ENCODE measurements at regions not wholly inside any gene's neighbourhood (a gene's known extent, or its start where the extent isn't known, plus 50 kb on each side); places are given as distances from the start of the nearest gene placed in this dataset.

DNA sequence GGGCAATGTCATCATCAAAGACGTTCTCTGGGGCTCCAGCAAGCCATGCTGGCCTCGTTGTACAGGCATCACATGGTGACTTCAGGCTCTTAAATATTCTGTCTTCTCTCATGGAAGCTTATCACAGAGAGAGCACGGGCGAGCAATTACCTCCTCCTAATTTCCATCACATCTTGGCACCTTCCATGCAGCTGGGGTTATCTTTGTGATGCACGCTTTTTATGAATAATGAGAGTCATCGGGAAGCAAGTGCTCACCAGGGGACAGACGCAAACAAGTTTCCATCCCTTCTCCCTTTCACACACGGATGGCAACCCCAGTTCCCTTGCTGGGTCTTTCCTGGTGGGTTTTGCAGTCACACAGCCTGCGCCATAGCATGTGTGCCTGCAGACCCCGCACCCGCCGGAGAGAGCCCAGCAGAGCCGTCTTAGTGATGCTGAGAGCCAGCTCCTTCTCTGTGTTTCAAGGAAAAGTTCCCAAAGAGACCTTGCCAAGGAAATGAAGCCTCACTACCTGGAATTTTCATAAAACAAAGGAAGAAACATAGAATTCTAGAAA is 116.3 kb upstream of the AFDN start:
- Mint-ChIP-seq H3K4me1 (peaks cover 4% of the 10 kb centered on the region), H3K36me3 (no peaks in the 10 kb centered on the region), H3K9me3 (no peaks in the 10 kb centered on the region), H3K27me3 (peaks cover 37% of the 10 kb centered on the region), H3K27ac (no peak overlapping the region), H3K4me3 (no peak overlapping the region)
- DNase-seq (ENCODE audit: low spot score in 2 of 2) (no peak), ATAC-seq (ENCODE audit: low read depth) (no peak)

DNA sequence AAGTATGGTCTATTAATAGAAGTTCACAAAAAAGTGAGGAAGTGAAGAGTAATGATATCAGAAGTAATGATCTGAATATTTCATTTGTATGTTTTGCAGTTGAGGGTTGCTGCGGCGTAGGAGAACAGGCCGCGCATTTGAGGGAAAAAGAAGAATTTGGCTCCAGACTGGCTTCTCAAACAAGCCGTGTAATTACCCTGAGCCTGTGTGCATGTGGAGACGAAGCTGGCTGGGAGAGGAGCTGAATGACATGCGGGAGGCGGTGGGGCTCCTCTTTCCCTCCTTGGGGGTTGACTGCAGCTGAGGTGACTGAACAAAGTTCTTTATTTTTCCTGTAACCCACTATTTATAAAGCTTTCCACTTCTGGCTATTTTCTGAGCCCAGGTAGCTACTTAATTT is 115.5 kb upstream of the AFDN start:
- Mint-ChIP-seq H3K4me1 (peaks cover 3% of the 10 kb centered on the region), H3K27ac (no peak overlapping the region), H3K4me3 (no peak overlapping the region), H3K9me3 (no peaks in the 10 kb centered on the region), H3K36me3 (no peaks in the 10 kb centered on the region), H3K27me3 (peaks cover 36% of the 10 kb centered on the region)
- ATAC-seq (ENCODE audit: low read depth) (no peak), DNase-seq (ENCODE audit: low spot score in 2 of 2) (no peak)

DNA sequence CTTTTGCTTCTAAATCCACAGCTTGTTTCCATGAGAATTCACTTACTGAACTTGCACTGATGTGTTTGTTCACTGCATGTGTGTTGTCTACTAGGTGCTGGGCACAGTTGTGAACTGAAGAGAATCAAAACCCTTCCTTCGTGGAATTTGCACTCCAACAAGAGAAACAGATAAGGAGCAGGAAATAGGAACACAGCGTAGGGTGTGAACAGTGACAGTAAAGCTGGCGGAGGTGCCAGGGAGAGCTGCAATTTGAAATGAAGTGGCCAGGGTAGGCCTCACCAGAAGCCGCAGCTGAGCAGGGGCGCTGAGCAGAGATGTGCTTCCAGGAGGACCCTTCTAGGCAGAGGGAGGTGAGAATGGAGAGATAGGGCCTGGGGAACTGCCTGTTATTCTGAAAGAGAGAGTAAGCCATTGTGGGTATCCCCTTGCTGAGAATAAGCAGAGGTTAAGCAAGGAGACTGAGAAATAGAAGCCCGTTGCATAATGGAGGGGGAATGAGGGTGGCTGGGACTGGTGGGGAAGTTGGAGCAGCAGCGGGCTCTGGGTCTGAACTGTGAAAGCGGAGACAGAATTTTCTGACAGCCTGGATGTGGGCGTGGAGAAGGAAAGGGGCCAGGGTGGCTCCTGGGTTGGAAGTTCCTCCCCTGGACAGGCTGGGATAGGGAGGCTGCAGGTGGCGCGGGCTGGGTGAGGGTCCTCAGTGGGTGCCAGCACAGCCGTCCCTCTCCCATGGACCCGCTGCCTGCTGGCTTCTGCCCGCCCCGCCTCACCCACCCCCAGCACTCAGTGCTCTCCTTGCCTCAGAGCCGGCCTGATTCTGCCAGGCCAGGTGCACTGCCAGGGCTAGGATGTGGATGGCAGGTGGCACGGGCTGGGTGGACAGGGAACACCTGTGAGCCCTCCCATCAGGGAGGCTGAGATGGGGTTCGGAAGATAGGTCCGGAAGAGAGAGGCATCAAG is 114.7 kb upstream of the AFDN start:
- H3K27me3 Mint-ChIP-seq, result peaks cover 34% of the 10 kb centered on the region
- ATAC-seq (ENCODE audit: low read depth) (no peak), DNase-seq (ENCODE audit: low spot score in 2 of 2) (no peak)
- H3K36me3 Mint-ChIP-seq, result no peaks in the 10 kb centered on the region
- no peaks in the 10 kb centered on the region for H3K4me1 Mint-ChIP-seq
- H3K4me3 Mint-ChIP-seq, result no peak overlapping the region
- no peak overlapping the region for H3K27ac Mint-ChIP-seq
- H3K9me3 Mint-ChIP-seq, result no peaks in the 10 kb centered on the region

DNA sequence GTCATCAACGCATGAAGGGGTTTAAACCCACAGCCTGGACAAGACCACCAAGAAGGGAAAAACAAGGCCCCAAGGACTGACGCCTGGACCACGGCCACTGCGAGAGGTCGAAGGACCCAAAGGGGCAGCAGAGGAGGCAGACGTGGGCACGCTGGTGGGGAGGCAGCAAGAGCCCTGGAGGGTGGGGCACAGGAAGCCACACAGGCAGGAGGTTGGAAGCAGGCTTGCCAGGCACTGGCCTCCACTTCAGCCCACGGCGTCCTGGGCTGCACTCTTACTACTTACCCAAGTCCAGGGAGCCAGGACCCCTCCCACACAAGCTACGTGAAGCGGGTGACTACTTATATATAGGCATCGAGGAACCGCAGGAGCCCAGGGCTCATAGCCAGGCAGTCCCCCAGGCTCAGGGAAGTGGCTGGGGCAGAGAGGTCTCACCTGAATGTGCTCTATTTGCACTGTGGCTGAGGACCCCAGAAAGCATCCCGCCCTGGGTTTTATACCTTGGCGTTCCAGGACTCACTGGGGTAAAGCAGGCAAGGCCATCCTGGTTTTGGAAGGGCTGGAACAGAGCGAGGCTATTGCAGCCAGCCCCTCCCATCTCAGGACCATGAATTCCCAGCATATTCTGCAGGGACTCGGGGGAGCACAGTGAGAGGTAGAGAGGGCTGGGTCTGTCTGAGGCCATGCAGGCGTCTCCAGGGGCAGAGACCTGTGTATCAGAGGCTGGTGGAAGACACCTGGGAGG is 113.8 kb upstream of the AFDN start:
- H3K4me1 Mint-ChIP-seq, result no peaks in the 10 kb centered on the region
- ATAC-seq (ENCODE audit: low read depth), result no peak
- peaks cover 28% of the 10 kb centered on the region for H3K27me3 Mint-ChIP-seq

DNA sequence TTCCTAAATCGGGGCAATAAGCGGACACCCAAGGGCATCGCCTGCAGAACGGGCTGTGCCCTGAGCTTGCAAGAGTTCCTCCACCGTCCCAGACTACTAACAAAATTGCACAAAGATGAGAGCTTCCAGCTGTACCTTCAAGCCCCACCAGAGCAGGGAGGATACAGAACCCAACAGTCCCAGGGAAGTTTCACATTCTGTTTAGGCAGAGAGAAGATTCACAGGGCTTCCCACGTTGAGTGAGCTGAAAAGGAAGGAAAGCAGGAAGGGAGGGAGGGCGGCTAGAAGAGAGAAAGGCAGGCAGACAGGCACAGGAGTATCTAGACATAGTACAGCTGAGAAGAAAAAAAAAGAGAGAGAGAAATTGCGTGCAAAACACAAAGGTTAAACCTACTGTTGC is 112.6 kb upstream of the AFDN start:
- Mint-ChIP-seq H3K36me3 (no peaks in the 10 kb centered on the region), H3K4me1 (no peaks in the 10 kb centered on the region), H3K27me3 (peaks cover 21% of the 10 kb centered on the region), H3K4me3 (no peak overlapping the region), H3K27ac (no peak overlapping the region), H3K9me3 (no peaks in the 10 kb centered on the region)
- ATAC-seq (ENCODE audit: low read depth) (no peak), DNase-seq (ENCODE audit: low spot score in 2 of 2) (no peak)

More for the DNA sequence above, 113.8 kb upstream of the AFDN start:
- no peak overlapping the region for H3K4me3 Mint-ChIP-seq
- no peak for DNase-seq (ENCODE audit: low spot score in 2 of 2)
- H3K9me3 Mint-ChIP-seq, result no peaks in the 10 kb centered on the region
- no peak overlapping the region for H3K27ac Mint-ChIP-seq
- H3K36me3 Mint-ChIP-seq, result no peaks in the 10 kb centered on the region

DNA sequence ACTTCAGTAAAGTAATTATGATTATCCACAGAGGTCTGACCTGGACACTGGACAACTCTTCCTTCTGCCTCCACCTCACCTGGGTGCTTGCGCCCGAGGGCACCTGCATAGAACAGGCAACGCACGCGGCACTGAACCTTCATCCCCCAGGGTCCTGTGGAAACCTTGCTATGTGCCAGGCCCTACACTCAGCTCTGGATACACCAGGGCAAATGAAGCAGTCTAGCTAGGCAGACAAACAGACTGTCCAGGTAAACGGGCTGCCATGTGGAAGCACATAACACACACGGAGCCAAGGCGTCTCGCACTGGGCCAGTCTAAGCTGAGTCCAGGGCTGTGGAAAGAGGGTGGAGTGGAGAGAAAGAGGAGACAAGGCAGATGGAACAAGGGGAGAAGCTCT is 109.3 kb upstream of the AFDN start:
- no peak overlapping the region for H3K27ac Mint-ChIP-seq

DNA sequence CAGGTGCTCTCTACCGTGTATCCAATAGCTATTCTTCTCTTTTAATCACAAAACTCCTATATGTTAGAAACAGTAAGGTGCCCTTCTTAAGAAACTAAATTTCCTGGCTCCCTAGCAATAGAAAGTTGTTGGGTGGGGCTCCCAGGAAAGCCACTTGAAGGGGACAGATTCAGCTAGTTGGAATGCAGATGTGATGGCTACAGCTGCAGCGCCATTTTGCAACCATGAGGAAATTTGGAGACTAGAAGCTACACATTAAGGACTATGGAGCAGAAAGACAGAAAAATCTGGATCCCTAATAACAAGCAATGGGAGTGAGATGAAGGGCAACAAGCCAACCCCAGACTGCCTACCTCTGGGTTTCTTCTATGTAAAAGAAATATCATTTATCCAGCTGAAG is 108.8 kb upstream of the AFDN start:
- Mint-ChIP-seq H3K27ac (no peak overlapping the region), H3K9me3 (no peaks in the 10 kb centered on the region), H3K4me3 (no peak overlapping the region), H3K36me3 (no peaks in the 10 kb centered on the region), H3K4me1 (no peaks in the 10 kb centered on the region), H3K27me3 (peaks cover 8% of the 10 kb centered on the region)
- ATAC-seq (ENCODE audit: low read depth), result no peak
- no peak for DNase-seq (ENCODE audit: low spot score in 2 of 2)

More for the DNA sequence above, 109.3 kb upstream of the AFDN start:
- no peaks in the 10 kb centered on the region for H3K36me3 Mint-ChIP-seq
- no peaks in the 10 kb centered on the region for H3K4me1 Mint-ChIP-seq
- no peaks in the 10 kb centered on the region for H3K9me3 Mint-ChIP-seq
- ATAC-seq (ENCODE audit: low read depth), result no peak
- peaks cover 9% of the 10 kb centered on the region for H3K27me3 Mint-ChIP-seq
- DNase-seq (ENCODE audit: low spot score in 2 of 2), result no peak
- H3K4me3 Mint-ChIP-seq, result no peak overlapping the region

DNA sequence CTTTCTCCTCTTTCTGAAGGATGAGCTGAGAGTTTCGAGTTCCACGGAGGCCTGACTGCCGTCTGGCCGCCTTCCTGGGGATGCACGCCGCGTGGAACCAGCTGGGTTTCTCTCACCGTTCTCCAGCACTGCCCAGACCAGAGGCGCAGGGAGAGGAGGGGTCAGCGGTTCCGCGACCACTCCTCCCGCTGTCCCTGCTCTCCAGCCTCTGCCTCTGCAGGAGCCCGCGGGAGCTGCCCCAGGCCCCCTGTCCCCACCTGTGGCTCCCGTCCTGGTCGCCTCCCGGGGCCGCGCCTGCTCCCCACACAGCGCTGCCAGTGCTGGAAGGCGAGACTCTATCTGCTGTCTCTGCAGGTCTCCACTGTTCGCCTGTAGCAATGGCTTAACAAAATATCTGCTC is 106.8 kb upstream of the AFDN start:
- Mint-ChIP-seq H3K9me3 (no peaks in the 10 kb centered on the region), H3K27ac (no peak overlapping the region), H3K27me3 (peaks cover 8% of the 10 kb centered on the region), H3K4me1 (no peaks in the 10 kb centered on the region), H3K36me3 (no peaks in the 10 kb centered on the region), H3K4me3 (no peak overlapping the region)
- DNase-seq (ENCODE audit: low spot score in 2 of 2) (no peak), ATAC-seq (ENCODE audit: low read depth) (no peak)

DNA sequence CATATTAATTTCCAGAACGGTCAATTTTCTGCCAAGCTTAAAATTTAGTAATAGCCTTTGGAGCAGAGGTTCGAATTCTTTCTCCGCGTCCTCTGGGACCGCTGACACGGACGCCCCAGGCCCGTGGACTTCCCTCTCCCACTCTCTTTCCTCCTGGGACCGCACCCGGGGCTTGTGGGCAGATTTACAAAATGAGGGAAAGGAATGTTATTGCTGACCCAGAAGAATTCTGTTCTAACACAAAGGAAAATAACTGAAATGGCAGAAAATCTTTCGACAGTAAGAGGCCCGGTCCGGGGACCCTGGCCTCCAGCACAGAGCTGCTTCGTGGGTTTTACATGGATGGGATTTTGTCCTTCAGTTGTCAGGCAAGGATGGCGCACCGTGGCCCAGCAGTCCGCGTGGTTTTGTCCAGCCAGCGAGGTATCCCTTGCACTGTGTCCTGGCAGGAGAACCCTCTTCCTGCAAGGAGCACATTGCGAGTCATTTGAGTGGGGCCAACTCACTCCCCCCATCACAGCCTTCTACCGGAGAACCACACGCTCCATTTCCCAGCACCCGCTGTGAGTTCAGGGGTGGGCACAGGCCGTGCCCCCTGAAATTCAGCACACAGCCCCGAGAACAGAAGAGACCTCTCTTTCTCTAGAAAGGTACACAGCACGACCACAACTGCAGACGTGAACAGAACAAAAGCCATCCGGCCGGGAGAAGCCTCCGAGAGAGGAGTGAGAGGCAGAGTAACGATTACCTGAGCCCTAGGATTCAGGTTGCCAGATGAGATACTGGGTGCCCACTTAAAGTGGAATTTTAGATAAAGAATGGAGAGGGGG is 106.0 kb upstream of the AFDN start:
- H3K4me3 Mint-ChIP-seq, result no peak overlapping the region
- no peaks in the 10 kb centered on the region for H3K4me1 Mint-ChIP-seq
- no peaks in the 10 kb centered on the region for H3K36me3 Mint-ChIP-seq
- H3K9me3 Mint-ChIP-seq, result no peaks in the 10 kb centered on the region
- DNase-seq (ENCODE audit: low spot score in 2 of 2) (no peak), ATAC-seq (ENCODE audit: low read depth) (no peak)
- no peak overlapping the region for H3K27ac Mint-ChIP-seq
- peaks cover 8% of the 10 kb centered on the region for H3K27me3 Mint-ChIP-seq

DNA sequence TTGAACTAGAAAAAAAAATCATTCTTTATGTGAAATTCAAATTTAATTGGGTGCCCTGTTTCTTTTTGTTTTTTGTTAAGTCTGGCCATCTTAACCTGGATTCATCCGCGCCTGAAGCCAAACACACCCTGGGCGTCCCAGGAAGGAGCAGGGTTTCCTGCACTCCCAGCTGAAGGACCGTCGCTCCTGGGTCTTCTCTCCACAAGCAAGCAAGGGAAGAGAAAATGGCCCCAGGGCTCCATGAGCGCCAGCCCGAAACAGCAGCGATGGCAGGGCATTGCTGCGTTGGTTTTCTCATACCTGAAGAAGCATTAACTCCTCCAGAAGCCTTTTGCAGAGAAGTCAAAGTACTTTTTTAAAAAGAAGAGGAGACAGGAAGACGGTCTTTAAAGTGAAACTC is 105.4 kb upstream of the AFDN start:
- H3K4me1 Mint-ChIP-seq, result no peaks in the 10 kb centered on the region
- no peak overlapping the region for H3K4me3 Mint-ChIP-seq
- H3K36me3 Mint-ChIP-seq, result no peaks in the 10 kb centered on the region
- no peak for DNase-seq (ENCODE audit: low spot score in 2 of 2)
- no peak for ATAC-seq (ENCODE audit: low read depth)
- peaks cover 8% of the 10 kb centered on the region for H3K27me3 Mint-ChIP-seq
- H3K27ac Mint-ChIP-seq, result no peak overlapping the region
- H3K9me3 Mint-ChIP-seq, result no peaks in the 10 kb centered on the region

DNA sequence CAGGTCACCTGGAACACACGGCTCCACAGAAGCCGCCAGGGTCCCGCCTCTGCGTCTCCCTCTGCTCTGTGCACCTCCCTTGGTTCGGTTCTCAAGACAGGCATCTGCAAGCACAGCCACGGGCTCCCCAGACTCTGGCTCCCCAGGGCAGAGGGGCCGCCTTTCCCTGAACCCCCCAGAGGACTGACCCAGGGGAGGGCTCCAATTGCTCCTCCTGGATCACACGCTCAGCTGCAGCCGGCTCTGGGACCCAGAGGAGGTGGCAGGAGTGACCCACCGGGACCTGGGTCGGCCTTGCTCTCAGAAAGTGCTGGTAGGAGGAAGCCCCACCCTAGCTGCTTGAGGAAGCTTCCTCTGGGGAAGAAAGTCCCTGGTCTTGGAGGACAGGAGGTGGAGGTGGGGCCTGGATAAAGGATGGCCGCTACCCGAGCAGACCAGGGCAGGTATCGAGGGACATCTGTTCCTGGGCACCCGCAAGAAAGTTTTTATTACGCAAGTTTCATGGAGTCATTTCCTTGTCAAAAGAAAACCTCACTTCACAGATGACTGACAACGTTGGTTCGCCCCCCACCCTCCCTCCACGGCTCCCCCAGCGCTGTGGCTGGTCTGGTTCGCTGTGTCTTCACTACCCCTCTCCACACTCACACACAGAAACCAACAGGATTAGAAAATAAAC is 103.9 kb upstream of the AFDN start:
- no peaks in the 10 kb centered on the region for H3K36me3 Mint-ChIP-seq
- H3K27ac Mint-ChIP-seq, result no peak overlapping the region
- H3K4me1 Mint-ChIP-seq, result no peaks in the 10 kb centered on the region
- DNase-seq (ENCODE audit: low spot score in 2 of 2) (no peak), ATAC-seq (ENCODE audit: low read depth) (no peak)
- no peak overlapping the region for H3K4me3 Mint-ChIP-seq
- no peaks in the 10 kb centered on the region for H3K9me3 Mint-ChIP-seq
- H3K27me3 Mint-ChIP-seq, result peaks cover 8% of the 10 kb centered on the region

DNA sequence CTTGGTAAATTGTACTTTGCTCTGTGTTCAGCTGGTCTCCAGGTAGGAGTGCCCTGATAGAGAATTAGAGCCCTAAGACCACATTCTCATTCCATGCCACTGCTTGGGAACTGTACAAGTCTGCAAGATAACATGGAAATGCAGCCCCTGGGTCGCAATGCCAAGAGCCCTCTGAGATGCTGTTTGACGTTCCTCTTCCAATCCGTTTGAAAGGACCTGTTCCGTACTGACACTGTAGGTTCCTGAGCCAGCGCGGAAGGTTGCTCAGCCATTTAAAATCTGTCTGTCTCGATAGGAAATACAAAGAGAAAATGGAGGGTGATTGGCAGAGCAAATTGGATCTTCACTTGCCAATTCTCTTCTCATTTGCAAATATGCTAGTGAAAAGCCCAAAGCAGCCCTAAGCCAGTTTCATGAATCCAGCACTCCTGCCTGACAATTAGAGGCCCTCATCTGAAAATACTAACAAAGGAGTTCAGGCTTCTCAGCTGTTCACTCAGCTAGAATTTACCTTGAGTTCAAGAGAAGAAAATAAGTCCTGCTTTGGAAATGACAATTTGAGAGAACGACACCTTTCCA is 100.6 kb upstream of the AFDN start:
- no peak overlapping the region for H3K27ac Mint-ChIP-seq
- H3K4me1 Mint-ChIP-seq, result no peaks in the 10 kb centered on the region
- peaks cover 3% of the 10 kb centered on the region for H3K36me3 Mint-ChIP-seq
- peaks cover 4% of the 10 kb centered on the region for H3K27me3 Mint-ChIP-seq
- no peak for DNase-seq (ENCODE audit: low spot score in 2 of 2)
- no peak for ATAC-seq (ENCODE audit: low read depth)
- H3K9me3 Mint-ChIP-seq, result peaks cover 2% of the 10 kb centered on the region
- H3K4me3 Mint-ChIP-seq, result no peak overlapping the region

DNA sequence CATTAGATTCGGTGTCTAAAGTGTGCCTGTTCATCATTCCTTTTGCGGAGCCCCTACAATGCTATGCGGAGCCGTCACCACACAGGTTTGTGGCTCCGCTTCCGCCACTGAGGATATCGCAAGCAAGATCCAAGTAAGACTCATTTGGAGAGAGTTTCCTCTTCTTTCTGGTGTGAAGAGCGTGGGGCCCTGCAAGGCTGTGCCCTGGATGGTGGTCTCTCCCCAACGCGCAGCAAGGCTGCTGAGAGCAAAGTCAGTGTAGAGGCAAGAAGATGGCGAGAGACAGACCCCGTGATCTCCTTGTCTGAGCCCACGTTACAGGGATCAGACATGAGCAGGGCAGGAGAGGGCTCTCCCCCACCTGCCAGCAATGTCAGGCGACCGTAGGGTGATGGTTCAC is 96.3 kb upstream of the AFDN start:
- DNase-seq (ENCODE audit: low spot score in 2 of 2) (no peak), ATAC-seq (ENCODE audit: low read depth) (no peak)
- peaks cover 5% of the 10 kb centered on the region for H3K9me3 Mint-ChIP-seq
- H3K27ac Mint-ChIP-seq, result no peak overlapping the region
- peaks cover 3% of the 10 kb centered on the region for H3K36me3 Mint-ChIP-seq
- peaks cover 5% of the 10 kb centered on the region for H3K27me3 Mint-ChIP-seq
- peaks cover 3% of the 10 kb centered on the region for H3K4me1 Mint-ChIP-seq
- no peak overlapping the region for H3K4me3 Mint-ChIP-seq
